AG09319 (cell line): ENCODE measurements at regions not wholly inside any gene's neighbourhood (a gene's known extent, or its start where the extent isn't known, plus 50 kb on each side); places are given as distances from the start of the nearest gene placed in this dataset.
"Not testable (repeated sequence)": the region's sequence is repeated elsewhere in the genome, so short reads cannot be mapped to it uniquely, and the experiment has no call there.

ENCODE experiments used
- DNase-seq: peaks from one replicate; pipeline ENCODE4 v3.0.0-alpha.2; 2010; ENCODE audit warnings: low read depth; ENCODE audit errors: extremely low read depth
- CTCF ChIP-seq: IDR thresholded peaks from 2 replicates; pipeline ENCODE4 v1.5.1; 2011; ENCODE audit warnings: low read depth, mild to moderate bottlenecking, inconsistent platforms, low read length, moderate library complexity

- no peak for TF ChIP-seq CTCF
- DNase-seq, result no peak
These were observed 1285.7 kb downstream of the CNTNAP5 start for GRCh38 chr2:125310657-125311364.

GRCh38 chr2:125312342-125312741, 1287.3 kb downstream of the CNTNAP5 start:
- no peak for DNase-seq
- TF ChIP-seq CTCF, result no peak

GRCh38 chr2:125313806-125314205, 1288.7 kb downstream of the CNTNAP5 start:
- DNase-seq, result no peak
- no peak for TF ChIP-seq CTCF

GRCh38 chr2:125318740-125319139, 1293.7 kb downstream of the CNTNAP5 start:
- DNase-seq, result no peak
- no peak for TF ChIP-seq CTCF

GRCh38 chr2:125324273-125324672, 1299.2 kb downstream of the CNTNAP5 start:
- no peak for DNase-seq
- no peak for TF ChIP-seq CTCF

- no peak for TF ChIP-seq CTCF
- DNase-seq, result no peak
These were observed 1305.0 kb downstream of the CNTNAP5 start for GRCh38 chr2:125330133-125330532.

GRCh38 chr2:125341353-125341752, 1314.6 kb upstream of the GYPC start:
- TF ChIP-seq CTCF, result no peak
- DNase-seq, result no peak

GRCh38 chr2:125353542-125353941, 1302.4 kb upstream of the GYPC start:
- DNase-seq, result not testable (repeated sequence)
